ENCODE measurements at regions not wholly inside any gene's neighbourhood (a gene's known extent, or its start where the extent isn't known, plus 50 kb on each side); places are given as distances from the start of the nearest gene placed in this dataset.
"Not testable (repeated sequence)": the region's sequence is repeated elsewhere in the genome, so short reads cannot be mapped to it uniquely, and the experiment has no call there.

DNA sequence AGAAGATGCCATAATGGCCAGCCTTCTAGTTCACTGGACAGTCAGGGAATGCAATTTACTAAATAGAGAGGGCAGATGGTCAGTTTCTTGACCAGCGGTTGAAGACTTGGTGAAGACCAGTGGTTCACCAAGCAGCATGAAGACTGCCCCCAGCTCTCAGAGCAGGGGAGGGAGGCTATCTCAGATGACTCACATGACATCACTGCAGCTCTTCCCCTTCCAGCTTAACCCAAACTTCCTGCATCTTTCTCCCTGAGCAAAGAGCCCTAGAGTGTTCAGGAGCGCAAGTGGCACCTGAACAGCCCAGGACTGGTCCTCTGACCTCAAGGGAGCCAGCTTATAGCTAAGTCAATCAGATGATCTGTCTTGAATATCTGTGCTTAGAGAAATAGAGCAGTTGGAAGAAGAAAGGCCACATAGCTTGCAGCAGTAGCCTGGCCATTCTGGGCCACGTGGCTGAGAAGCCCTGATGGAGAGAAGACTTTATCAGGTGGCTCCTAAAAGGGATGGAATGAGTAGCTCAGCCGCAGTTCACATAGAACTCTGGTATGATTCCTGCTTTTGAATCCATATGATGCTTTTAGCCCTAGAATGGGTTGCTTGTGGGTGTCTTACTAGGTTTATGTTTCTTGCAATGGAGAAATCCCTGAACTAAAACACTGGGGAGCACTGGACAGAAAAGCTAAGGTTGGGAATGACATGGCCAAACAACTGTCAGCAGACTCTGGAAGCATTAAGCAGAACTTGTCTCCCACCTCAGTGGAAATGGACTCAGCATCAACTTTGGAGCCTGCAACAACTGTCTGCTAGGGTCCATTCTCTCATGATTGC lies 392.1 kb upstream of the CCL2 start:
- no peak for DNase-seq

DNA sequence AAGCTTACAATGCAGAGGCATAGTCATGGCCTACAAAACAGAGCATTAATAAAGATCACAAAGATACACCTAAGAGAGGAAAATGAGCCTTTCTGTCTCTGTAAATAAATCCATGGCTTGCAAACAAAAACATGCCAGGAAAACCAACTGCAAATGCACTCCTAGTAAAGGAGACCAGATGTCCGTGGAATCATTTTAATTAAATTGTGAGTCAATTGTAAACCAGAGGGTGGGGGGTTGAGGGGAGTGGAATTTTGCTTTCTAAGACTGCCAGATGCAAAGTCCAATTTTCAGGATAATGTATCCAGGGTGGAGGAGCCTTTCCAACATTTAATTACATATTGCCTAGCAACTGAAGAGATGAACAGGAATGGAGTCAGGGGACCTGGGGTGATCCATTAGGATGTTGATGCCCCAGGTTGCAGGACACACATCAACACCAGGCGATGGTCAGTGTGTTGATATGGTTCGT lies 390.3 kb upstream of the CCL2 start:
- no peak for DNase-seq

DNA sequence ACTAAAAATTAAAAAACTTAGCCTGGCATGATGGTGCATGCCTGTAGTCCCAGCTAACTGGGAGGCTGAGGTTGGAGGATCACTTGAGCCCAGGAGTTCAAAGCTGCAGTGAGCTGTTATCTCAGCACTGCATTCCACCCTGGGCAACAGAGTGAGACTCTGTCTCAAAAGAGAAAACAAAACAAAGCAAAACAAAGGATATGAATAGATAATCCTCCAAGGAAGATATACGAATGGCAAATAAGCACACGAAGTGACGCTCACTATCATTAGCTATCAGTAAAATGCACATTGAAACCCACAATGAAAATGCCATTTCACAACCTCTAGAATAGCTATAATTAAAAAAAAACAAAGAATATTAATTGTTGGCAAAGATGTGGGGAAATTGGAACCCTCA lies 386.2 kb upstream of the CCL2 start:
- DNase-seq = no peak

DNA sequence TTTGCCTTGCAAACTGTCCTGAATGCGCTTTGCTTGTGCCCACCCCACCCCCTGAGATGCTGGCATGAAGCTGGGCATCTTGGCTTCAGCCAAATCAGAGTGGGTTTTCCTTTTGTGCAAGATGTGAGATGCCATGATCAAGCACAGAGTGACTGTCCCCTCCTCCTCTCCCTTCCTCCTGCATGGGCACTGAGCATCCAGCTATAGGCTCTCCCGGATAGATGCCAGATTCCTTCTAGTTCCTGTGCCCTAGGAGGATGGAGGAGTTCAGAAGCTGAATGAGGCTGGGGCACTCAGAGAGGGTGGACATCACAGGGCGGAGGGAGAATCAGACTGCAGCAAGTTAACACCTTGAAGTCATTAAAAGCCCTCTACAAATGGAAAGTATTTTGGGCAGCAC lies 384.1 kb upstream of the CCL2 start:
- DNase-seq = no peak

DNA sequence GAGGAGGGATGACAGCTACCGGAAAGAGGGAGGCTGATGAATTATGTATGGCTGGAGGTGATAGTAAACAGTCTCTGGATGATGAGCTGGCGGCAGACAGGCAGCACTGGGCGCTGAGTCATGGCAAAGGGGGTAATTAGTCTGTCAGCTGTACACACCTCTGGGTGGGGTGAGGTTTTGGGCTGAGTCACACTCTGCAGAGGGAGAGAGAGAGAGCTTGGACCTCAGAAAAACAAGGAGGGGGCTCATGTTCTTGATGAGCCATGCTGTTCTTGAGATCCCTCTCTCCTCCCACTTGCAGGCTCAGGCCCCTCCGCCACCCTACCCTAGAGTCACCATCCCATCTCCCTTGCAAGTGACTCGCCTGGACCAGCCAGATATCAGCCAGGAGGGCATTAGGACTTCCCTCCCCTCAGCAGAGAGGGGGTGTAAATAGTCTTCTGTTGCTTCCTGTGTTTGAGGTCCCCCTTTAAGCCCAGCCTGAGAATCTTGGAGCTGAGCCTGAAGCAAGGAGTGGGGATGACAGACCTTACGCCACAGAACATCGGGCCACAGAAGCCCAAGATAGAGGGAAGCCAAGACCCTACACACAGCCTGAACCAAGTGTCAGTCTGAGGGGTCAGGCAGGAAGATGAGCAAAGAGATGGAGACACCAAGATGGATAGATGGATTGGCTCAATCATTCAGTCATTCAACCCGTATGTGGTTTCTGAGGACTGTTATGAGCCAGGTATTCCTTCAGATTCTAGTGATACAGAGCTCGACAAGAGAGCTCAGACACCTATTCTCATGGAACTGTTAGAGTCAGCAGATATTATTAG lies 383.2 kb upstream of the CCL2 start:
- DNase-seq = no peak

DNA sequence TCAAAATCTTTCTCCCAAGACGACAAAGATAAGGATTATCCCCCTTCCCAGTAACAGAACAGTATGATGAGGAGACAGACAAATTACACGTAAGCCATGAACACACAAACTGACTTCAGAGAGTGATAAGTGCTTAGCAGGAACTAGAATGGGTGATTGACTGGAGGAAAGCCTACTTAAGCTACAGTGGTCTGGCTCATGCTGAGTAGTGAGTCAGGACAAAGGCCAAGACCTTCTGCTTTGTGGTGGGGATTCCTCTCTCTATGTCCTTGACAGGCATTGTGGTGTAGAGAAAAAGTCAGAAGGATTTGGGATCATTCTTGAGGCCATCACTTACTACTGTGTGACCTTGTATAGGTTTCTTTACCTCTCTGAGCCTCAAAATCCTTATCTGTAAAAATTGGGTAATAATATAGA lies 381.9 kb upstream of the CCL2 start:
- no peak for DNase-seq

DNA sequence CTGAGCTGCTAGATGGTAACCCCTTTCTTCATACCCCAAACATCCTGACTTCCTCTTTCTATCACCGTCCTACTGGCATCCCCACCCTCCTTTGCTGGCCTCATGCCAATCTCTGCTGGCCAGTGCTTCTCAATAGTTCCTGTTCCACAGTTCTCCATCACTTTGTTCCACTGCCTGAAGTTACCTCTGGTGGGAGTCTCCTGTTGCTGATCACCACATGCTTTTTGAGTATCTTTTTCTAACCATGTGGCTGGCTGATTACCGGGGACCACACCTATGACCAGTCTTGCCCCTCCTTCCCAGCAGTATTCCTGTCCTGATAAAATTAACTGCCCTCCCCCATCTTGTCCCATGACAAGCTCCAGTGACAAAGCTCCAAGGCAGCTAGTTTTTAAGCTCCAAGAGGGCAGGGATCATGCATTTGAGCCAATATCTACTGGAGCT lies 380.4 kb upstream of the CCL2 start:
- peak; percentile 9 for DNase-seq

DNA sequence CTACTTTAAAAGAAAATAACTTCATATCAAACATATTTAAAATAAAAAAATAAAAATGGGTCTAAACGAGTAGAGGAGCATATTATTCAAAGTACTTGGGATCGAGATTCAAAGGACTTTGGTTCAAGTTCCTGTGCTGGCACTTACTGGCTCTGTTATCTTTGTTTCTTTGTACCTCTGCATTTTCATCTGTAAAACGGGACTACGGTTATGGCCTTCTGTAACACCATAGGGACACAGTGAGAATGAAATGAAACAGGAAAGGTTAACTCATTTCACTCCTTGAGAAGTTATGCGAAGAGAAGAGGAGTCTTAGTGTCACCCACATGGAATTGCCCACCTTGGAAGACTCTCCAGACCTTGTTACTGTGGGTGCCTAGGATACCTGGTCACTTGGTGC lies 379.1 kb upstream of the CCL2 start:
- no peak for DNase-seq

DNA sequence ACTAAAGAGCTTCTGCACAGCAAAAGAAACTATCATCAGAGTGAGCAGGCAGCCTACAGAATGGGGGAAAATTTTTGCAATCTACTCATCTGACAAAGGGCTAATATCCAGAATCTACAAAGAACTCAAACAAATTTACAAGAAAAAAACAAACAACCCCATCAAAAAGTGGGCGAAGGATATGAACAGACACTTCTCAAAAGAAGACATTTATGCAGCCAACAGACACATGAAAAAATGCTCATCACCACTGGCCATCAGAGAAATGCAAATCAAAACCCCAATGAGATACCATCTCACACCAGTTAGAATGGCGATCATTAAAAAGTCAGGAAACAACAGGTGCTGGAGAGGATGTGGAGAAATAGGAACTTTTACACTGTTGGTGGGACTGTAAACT lies 372.8 kb upstream of the CCL2 start:
- DNase-seq = not testable (repeated sequence)

DNA sequence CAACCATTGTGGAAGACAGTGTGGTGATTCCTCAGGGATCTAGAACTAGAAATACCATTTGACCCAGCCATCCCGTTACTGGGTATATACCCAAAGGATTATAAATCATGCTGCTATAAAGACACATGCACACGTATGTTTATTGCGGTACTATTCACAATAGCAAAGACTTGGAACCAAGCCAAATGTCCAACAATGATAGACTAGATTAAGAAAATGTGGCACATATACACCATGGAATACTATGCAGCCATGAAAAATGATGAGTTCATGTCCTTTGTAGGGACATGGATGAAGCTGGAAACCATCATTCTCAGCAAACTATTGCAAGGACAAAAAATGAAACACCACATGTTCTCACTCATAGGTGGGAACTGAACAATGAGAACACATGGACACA lies 372.4 kb upstream of the CCL2 start:
- DNase-seq = not testable (repeated sequence)

DNA sequence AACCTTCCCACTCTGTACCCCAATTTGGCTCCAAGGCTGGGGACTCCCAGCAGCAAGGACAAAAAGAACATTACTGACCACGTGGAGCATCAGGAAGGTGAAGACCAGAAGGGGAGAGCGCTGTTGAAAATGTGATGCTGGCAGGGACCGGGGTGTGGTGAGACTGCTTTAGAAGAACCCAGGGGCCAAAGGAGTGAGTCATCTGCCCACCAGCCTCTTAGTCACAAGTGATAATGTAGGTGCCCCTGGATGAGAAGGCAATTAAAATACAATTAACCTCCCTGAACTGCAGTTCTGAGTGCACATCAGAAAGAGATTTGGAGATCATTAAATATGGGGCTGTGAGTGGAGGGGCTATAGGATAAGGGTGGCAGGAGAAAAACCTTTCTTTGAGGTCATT lies 366.6 kb upstream of the CCL2 start:
- DNase-seq = no peak

DNA sequence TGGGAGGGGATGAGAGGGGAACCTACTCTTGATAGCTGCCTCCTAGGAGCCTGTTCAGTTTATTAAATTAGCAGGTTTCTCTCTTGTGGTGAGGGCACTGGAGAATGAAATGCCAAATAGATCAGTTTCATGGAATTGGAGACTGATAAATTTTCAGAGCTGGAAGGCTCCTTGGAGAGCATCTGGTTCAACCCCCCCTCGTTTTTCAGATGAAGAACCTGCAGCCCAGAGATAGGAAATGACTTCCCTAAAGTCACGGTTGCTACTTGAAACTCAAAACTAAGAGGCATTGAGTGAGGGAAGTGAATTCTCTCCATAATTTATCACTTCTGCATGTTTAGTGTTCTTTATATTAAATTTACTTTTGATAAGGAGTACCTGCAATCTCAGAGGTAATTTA lies 366.0 kb upstream of the CCL2 start:
- no peak for DNase-seq

DNA sequence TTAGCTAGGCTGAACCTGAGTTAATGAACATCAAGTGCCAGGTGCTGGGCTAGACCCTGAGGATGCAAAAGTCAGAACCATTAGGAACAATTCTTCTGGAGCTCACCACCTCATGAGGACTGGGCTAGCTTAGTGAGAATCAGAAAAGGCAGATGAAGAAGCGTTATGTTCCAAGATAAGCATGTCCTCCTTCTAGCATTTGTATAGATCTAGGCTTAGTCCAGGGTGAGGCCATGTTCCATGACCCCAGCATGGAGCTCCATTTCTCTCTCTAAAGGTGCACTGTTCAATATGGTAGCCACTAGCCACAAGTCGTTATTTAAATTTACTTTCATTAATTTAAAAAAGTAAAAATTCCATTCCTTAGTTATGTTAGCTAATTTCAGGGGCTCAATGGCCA lies 365.3 kb upstream of the CCL2 start:
- no peak for DNase-seq

DNA sequence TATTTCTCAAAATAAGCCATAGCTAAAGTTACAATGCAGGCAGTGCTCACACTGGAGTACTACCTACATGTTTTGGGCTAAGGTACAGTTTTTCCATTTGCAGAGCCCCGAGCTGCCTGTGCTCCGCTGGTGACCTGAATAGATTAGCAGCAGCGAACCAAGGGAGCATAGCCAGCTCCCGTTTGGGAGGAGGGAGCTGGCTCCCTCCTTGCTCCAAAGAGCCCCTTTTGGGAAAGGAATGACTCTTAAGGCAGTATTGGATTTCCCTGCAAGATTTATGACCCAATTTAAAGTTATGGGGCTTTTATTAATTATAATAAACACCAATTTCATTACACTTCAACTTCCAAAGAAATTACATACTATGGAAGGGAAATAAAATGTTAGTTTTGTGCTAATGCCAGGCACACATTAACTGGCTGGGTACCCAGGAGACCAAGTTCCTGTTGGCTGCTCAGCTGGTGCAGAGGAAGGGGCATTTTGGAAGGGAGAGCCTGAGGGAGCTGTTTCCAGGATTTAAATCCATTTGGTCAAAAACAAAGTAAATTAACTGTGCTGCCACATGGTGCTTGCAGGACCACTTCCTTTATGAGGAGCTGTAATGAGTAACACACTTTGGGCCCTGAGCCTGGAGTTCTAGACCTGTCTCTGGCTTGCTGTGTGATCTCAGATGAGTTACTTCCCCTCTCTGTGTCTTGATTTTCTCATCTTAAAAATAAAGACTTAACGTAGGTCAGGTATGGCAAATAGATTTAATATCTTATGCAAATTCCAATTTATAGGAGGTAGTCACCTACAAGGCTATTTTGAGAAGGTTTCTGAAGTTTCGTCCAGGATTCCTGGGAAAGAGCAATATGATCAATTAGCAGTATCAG lies 362.1 kb upstream of the CCL2 start:
- no peak for DNase-seq

DNA sequence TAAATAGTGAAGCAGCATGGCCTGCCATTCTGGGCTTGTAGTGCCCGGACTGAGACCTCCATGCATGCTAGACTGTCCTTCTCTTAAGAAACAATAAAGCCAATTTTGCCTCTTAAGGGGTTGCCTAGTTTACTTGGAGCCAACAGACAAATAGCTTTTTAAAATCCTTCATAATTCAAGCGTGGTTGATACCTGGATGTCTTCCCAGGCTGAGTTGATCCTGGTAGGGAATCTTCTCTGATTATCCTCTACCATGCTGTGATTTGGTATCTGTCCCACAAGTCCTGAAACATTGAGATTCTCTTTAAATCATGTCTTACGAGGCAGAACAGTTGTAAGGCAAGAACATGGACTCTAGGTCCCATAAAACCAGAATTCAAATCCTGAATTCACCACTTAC lies 359.6 kb upstream of the CCL2 start:
- DNase-seq = no peak

DNA sequence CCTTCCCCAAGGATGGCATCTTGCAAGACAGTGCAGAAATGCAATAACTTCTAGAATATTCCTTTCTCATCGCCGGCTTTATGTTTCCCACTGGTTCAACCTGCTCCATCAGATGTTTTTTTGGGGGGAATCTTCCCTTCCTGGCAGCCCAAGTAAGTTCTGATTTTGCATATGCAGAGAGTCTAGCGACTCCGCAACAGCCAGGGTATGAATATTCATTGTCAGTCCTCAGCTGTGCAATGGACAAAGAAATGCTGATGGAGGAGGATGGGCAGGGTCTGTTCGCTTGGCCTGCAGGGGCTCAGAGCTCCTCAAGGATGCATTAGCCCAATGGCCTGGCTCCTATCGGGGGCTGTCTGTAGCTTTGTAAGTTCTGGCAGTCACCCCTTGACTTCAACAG lies 358.8 kb upstream of the CCL2 start:
- DNase-seq = no peak

DNA sequence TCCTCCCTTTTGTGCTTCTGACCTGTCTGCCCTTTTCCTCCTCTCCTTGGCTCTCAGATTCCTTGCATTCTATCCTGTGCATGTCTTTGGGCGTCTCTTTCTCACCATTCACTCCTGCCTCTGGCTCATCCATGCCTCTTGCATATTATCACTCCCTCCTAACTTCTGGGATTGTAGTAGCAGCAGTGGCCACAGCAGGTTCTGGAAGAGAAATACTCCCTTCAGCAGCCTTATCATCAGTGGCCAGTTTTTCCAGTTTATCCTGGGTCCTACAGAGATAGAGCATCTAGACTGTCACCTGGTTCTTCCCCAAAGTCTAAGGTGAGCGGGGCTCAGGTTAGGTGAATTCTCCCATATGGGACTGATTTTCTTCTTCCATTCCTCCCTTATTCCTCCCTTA lies 354.0 kb upstream of the CCL2 start:
- no peak for DNase-seq

DNA sequence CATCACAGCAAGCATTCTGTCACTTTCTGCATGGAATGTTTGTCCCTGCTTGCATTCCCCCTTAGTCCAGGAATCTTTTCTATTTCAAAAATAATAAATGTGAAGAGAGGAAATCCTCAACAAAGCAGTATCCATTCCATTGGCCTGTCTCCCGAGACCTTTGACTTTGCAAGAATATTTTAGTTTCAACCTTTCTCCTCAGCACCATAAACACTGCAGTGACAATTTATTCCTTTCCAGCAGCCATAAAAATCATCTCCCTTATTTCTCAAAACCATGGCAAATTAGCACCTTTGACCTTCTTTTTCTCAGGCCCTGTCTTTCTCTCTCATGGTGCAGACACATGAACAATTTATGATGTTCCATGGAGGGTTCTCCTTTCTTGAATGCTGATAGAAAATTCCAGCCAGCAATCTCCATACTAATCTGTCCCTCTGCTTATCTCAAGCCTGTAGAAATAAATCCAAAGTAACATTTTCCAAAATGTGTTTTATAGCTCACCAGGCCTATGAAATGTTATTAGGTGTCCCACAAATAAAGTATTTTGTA lies 352.1 kb upstream of the CCL2 start:
- DNase-seq = no peak

DNA sequence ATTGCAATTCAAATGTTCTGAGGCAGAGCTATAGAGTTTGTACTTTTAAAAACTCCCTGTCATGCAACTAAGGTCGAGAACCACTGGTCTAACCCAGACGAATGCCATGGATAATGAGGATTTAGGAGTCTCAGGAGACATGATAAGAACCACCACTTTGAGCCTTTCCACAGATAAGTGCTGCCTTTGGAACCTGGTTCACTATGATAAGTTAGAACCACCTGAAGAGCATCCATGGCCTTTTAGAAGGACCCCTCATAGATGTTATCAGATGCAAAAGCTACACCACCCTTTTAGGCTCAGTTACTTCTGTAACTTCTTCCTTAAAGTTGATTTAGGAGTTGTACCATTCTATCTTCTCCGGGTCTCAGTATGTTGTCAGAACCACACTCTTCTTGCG lies 350.6 kb upstream of the CCL2 start:
- no peak for DNase-seq

DNA sequence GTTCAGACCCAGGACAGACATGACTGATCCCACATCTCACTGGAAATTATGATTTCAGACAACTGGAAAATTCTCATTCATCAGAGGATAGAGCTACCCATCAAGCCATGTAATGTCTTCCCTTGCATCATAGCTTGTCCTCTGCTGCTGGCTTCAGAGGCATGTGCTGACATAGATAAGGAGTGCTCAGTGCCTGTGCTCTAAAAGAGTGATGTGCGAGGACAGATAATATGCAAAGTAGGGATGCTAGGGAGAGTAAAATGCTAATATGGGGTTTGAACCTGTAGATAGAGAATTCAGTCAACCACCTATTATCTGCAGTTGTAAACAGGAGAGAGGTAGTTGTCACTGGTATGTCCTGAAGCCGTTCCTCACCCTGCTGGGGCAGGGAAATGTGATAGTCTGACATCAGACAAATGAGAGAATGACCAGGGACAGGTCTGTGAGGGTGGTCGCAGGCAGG lies 349.7 kb upstream of the CCL2 start:
- no peak for DNase-seq

DNA sequence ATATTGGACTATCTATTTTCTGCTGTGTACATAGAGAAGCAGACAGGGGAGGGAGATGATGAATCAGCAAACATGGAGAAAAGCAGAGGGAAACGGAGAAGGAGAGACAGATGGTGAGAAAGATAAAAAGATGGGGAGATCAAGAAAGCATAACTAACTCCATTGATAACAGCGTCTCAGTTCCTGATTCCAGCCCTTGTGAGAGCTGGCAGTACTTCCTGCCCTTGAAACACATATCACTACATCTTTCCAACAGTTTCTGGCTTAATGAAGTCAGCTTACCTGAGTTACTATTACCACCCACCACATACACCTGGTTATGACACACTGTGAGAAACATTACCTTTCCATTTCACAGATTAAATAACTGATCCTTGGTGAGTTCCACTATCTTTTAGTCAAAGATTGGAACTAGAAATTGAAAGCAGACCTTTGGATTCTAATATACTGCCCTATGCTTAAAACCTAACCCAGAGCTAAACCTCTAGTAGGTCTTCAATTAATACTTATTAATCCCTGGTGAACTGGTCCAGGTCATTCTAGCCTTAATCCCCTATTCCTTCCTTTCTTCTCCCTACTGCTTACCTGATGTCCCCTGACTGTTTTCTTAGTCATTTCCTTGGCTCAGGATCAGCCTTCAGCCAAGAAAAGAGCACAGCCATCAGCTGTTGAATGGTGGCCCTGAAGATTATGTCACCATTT lies 346.6 kb upstream of the CCL2 start:
- no peak for DNase-seq
